H1 (cell line): ENCODE measurements at regions not wholly inside any gene's neighbourhood (a gene's known extent, or its start where the extent isn't known, plus 50 kb on each side); places are given as distances from the start of the nearest gene placed in this dataset.

Experiments
- ATF2 ChIP-seq: IDR thresholded peaks from 2 replicates; pipeline ENCODE4 v1.6.1; 2012; ENCODE audit warnings: low read length, inconsistent platforms
- CTCF ChIP-seq, 3 experiments: IDR thresholded peaks; 1 replicate in 2 of 3; 2 replicates in 1 of 3; pipeline versions ENCODE4 v1.5.1 to v1.6.1; 2011; ENCODE audit warnings: low read length in 3 of 3, mild to moderate bottlenecking in 3 of 3, inconsistent platforms in 2 of 3, low read depth in 1 of 3, moderate library complexity in 1 of 3; ENCODE audit not compliant: insufficient read depth in 1 of 3; ENCODE audit errors: control extremely low read depth in 1 of 3
- EP300 ChIP-seq, 2 experiments: IDR thresholded peaks; 1 replicate in 1 of 2; 2 replicates in 1 of 2; pipeline ENCODE4 v1.6.1; 2011 to 2012; ENCODE audit warnings: low read depth in 2 of 2, low read length in 2 of 2, mild to moderate bottlenecking in 2 of 2, borderline replicate concordance in 1 of 2, inconsistent platforms in 1 of 2, moderate library complexity in 1 of 2
- EZH2 ChIP-seq: fragments of 200-600 bp; sonication (generic); IDR thresholded peaks from 2 replicates; pipeline ENCODE4 v1.7.1; 2012; ENCODE audit warnings: low read depth, mild to moderate bottlenecking, moderate library complexity, low read length, inconsistent platforms; ENCODE audit not compliant: severe bottlenecking
- JUND ChIP-seq: IDR thresholded peaks from 2 replicates; pipeline ENCODE4 v1.6.1; 2011; ENCODE audit warnings: mild to moderate bottlenecking, improper control_type of control experiment, low read length
- POLR2A ChIP-seq, 2 experiments: IDR thresholded peaks; 1 replicate in 1 of 2; 2 replicates in 1 of 2; pipeline ENCODE4 v1.6.1; 2011; ENCODE audit warnings: low read depth in 2 of 2, low read length in 2 of 2, mild to moderate bottlenecking in 2 of 2; ENCODE audit errors: control extremely low read depth in 1 of 2
- TAF7 ChIP-seq: optimal IDR thresholded peaks from 2 replicates; pipeline ENCODE3; 2011; ENCODE audit warnings: low read depth, mild to moderate bottlenecking, inconsistent platforms, low read length, moderate library complexity, borderline replicate concordance
- USF2 ChIP-seq: IDR thresholded peaks from 2 replicates; pipeline ENCODE4 v1.6.1; 2011; ENCODE audit warnings: low read length, improper control_type of control experiment
- ZNF274 ChIP-seq: IDR thresholded peaks from 2 replicates; pipeline ENCODE4 v1.7.0; 2012; ENCODE audit warnings: low read length, borderline replicate concordance; ENCODE audit errors: extremely low read depth
- TF ChIP-seq, protein P1 (sequence below): IDR thresholded peaks from 2 replicates; pipeline ENCODE4 v1.6.1; 2012; ENCODE audit warnings: inconsistent platforms
- TF ChIP-seq, protein P2 (sequence below): IDR thresholded peaks from 2 replicates; pipeline ENCODE4 v1.6.1; 2012; ENCODE audit warnings: inconsistent platforms

GRCh38 chr14:27008187-27008586 is 410.4 kb upstream of the NOVA1 start:
- no peak for TF ChIP-seq CTCF (IDR thresholded peaks at IDR 0.05; ENCODE audit: control extremely low read depth in 1 of 3, insufficient read depth in 1 of 3, low read depth in 1 of 3, low read length in 3 of 3)
- TF ChIP-seq POLR2A (IDR thresholded peaks at IDR 0.05; ENCODE audit: control extremely low read depth in 1 of 2, low read depth in 2 of 2, low read length in 2 of 2): no peak
- TF ChIP-seq EZH2: no peak
- no peak for TF ChIP-seq TAF7
- TF ChIP-seq, protein P1, sequence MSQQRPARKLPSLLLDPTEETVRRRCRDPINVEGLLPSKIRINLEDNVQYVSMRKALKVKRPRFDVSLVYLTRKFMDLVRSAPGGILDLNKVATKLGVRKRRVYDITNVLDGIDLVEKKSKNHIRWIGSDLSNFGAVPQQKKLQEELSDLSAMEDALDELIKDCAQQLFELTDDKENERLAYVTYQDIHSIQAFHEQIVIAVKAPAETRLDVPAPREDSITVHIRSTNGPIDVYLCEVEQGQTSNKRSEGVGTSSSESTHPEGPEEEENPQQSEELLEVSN: no peak
- TF ChIP-seq JUND: no peak
- TF ChIP-seq USF2: no peak
- no peak for TF ChIP-seq EP300 (IDR thresholded peaks at IDR 0.05; ENCODE audit: borderline replicate concordance in 1 of 2, low read depth in 2 of 2, low read length in 2 of 2)
- no peak for TF ChIP-seq ATF2
- no peak for TF ChIP-seq ZNF274
- TF ChIP-seq, protein P2, sequence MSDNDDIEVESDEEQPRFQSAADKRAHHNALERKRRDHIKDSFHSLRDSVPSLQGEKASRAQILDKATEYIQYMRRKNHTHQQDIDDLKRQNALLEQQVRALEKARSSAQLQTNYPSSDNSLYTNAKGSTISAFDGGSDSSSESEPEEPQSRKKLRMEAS: no peak
